Mesothelial cell of epicardium (in vitro differentiated cells): ENCODE measurements at regions not wholly inside any gene's neighbourhood (a gene's known extent, or its start where the extent isn't known, plus 50 kb on each side); places are given as distances from the start of the nearest gene placed in this dataset.
A peak's percentile ranks its signal among the peaks of the same experiment; 100 is the strongest.
"Not testable (repeated sequence)": the region's sequence is repeated elsewhere in the genome, so short reads cannot be mapped to it uniquely, and the experiment has no call there.

ENCODE experiments used
- DNase-seq, 2 experiments: peaks; one replicate each; pipeline ENCODE4 v3.0.0; 2021; ENCODE audit warnings: low spot score in 2 of 2; ENCODE audit not compliant: unreplicated experiment in 2 of 2
- H3K27ac Mint-ChIP-seq: 2 replicates; pipeline ENCODE4 v1.8.0; 2021; ENCODE audit warnings: mixed read lengths
- H3K27me3 Mint-ChIP-seq: 2 replicates; pipeline ENCODE4 v1.8.0; 2021; ENCODE audit warnings: low read depth, mixed read lengths
- H3K36me3 Mint-ChIP-seq: 2 replicates; pipeline ENCODE4 v1.8.0; 2021; ENCODE audit warnings: mixed read lengths
- H3K4me1 Mint-ChIP-seq: 2 replicates; pipeline ENCODE4 v1.8.0; 2021; ENCODE audit warnings: mixed read lengths
- H3K4me3 Mint-ChIP-seq: 2 replicates; pipeline ENCODE4 v1.8.0; 2021; ENCODE audit warnings: mild to moderate bottlenecking, moderate library complexity, mixed read lengths
- H3K9me3 Mint-ChIP-seq: 2 replicates; pipeline ENCODE4 v1.8.0; 2021; ENCODE audit warnings: mixed read lengths
- CTCF ChIP-seq: fragments of 200-600 bp; sonication (generic); IDR thresholded peaks from one replicate; pipeline ENCODE4 v1.5.0; 2021; ENCODE audit warnings: antibody characterized with exemption; ENCODE audit not compliant: unreplicated experiment

GRCh38 chr10:52951824-52952223 is 179.2 kb upstream of the MBL2 start:
- Mint-ChIP-seq H3K36me3 (peaks cover 12% of the 10 kb centered on the region), H3K4me3 (no peak overlapping the region), H3K4me1 (peaks cover 37% of the 10 kb centered on the region), H3K27me3 (no peaks in the 10 kb centered on the region), H3K9me3 (peaks cover 7% of the 10 kb centered on the region), H3K27ac (peak overlapping the region; percentile 90)
- TF ChIP-seq CTCF, result peak; percentile 42
- peak in 1 of 2 experiments; percentile 66 for DNase-seq

- H3K36me3 Mint-ChIP-seq, result peaks cover 12% of the 10 kb centered on the region
- peaks cover 11% of the 10 kb centered on the region for H3K9me3 Mint-ChIP-seq
- no peaks in the 10 kb centered on the region for H3K27me3 Mint-ChIP-seq
- DNase-seq, result no peak
- peaks cover 36% of the 10 kb centered on the region for H3K4me1 Mint-ChIP-seq
- TF ChIP-seq CTCF, result no peak
- no peak overlapping the region for H3K27ac Mint-ChIP-seq
- H3K4me3 Mint-ChIP-seq, result no peak overlapping the region
These were observed 178.0 kb upstream of the MBL2 start for GRCh38 chr10:52950578-52950977.

- Mint-ChIP-seq H3K36me3 (peaks cover 12% of the 10 kb centered on the region), H3K27ac (peak overlapping the region; percentile 47), H3K27me3 (no peaks in the 10 kb centered on the region), H3K9me3 (peaks cover 11% of the 10 kb centered on the region), H3K4me3 (no peak overlapping the region), H3K4me1 (peaks cover 32% of the 10 kb centered on the region)
- DNase-seq, result no peak
- no peak for TF ChIP-seq CTCF
These were observed 177.3 kb upstream of the MBL2 start for GRCh38 chr10:52949899-52950298.

- Mint-ChIP-seq H3K9me3 (peaks cover 19% of the 10 kb centered on the region), H3K4me1 (peaks cover 15% of the 10 kb centered on the region), H3K4me3 (peak overlapping the region; percentile 20), H3K27ac (peak overlapping the region; percentile 47), H3K27me3 (no peaks in the 10 kb centered on the region), H3K36me3 (peaks cover 10% of the 10 kb centered on the region)
- DNase-seq, result no peak
- TF ChIP-seq CTCF, result no peak
These were observed 173.9 kb upstream of the MBL2 start for GRCh38 chr10:52946486-52946885.

- Mint-ChIP-seq H3K9me3 (peaks cover 22% of the 10 kb centered on the region), H3K4me1 (peaks cover 21% of the 10 kb centered on the region), H3K36me3 (peaks cover 12% of the 10 kb centered on the region)
- H3K27ac Mint-ChIP-seq, H3K27me3 Mint-ChIP-seq, H3K4me3 Mint-ChIP-seq, DNase-seq: not testable (repeated sequence)
These were observed 172.9 kb upstream of the MBL2 start for GRCh38 chr10:52945521-52945920.

GRCh38 chr10:52940921-52941320 is 168.3 kb upstream of the MBL2 start:
- no peak for TF ChIP-seq CTCF
- Mint-ChIP-seq H3K9me3 (peaks cover 11% of the 10 kb centered on the region), H3K27ac (peak overlapping the region; percentile 53), H3K4me3 (no peak overlapping the region), H3K36me3 (peaks cover 5% of the 10 kb centered on the region), H3K27me3 (no peaks in the 10 kb centered on the region), H3K4me1 (peaks cover 11% of the 10 kb centered on the region)
- no peak for DNase-seq
